HG03097 (cell line): ENCODE measurements at regions not wholly inside any gene's neighbourhood (a gene's known extent, or its start where the extent isn't known, plus 50 kb on each side); places are given as distances from the start of the nearest gene placed in this dataset.
"Not testable (repeated sequence)": the region's sequence is repeated elsewhere in the genome, so short reads cannot be mapped to it uniquely, and the experiment has no call there.

Source experiments
- ATAC-seq: cut with Tn5 transposase; IDR thresholded peaks from one replicate; pipeline ENCODE4 v1.9.1; 2021; ENCODE audit not compliant: unreplicated experiment, low FRiP score

DNA sequence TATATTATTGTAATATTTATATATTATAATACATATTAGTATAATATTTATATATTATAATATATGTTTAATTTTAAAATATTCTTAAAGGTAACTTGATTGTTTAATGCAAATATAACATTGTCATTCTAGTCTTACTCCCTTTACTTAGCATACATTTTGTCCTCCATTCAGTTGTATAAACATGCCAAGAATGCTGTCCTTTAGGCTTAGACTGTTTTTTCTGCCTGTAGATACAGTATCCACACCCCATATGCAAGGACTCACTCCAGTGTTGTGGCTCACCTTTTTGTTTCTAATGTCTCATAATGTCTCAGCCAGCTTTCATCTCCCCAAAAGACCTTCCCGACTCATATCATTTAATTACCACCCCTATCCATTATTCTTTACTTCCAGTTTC, 2110.0 kb downstream of the PCDH7 start:
- no peak for ATAC-seq

DNA sequence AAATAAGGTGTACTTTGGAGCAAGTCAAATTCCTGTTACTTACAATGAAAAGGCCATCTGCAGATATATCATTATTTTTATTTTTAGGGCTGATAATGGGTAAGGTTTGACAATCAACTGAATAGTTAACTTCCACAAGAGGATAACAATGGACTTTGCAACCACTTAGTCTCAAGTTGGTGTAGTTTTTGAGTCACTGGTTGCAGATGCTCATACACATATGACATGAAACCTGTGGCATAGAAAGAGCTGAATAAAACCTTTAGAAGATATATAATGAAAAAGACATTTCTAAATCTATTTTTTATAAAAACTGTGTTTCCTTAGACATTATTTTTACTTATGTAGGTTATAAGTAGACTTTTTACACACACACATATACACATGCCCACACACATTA, 2110.9 kb downstream of the PCDH7 start:
- no peak for ATAC-seq

DNA sequence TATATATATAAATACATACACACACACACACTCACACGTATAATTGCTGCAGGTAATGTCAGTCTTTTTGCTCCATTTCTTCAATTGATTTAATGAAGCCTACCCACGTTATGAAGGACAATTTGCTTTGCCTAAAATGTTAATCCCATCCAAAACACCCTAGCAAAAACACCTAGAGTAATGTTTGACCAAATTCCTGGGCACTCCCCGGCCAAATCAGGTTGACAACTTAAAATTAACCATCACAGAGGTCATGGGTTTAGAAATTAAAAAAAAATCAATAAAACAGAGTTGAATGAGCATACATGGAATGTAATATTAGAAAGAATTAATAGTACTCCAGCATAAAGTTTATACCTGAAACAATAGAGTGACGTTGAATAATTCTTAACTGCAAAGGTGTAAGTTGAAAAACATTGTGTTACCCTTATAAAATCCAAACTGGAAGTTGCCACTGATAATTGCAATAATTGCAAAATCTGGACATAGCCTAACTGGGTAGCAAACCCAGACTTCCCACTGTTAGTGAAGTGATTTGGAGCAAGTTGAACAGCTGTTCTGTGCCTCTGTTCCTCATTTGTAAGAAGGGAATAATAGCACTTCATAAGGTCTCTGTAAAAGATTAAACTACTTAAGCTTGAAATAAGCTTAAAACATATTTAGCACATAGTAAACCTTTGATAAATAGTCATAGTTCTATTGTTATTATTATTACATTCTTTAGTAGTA, 2120.5 kb downstream of the PCDH7 start:
- ATAC-seq, result no peak

DNA sequence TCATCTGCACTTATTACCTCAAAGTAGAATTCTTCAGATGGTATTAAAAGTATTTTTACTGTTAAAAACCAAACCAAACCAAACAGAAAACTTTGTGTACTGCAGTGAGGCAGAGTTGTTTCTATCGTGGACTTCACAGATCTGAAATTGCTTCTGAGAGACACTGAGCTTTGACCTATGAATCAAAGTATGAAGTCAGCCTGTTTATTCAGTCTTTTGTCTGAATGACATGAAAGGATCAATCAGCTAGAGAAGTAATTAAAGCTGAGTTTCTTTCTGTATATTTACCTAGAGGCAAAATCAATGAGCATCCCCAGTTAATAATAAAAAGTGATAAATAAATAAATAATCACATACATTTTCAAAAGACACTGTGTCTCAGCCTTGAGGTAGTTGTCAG, 2121.0 kb downstream of the PCDH7 start:
- ATAC-seq, result no peak

DNA sequence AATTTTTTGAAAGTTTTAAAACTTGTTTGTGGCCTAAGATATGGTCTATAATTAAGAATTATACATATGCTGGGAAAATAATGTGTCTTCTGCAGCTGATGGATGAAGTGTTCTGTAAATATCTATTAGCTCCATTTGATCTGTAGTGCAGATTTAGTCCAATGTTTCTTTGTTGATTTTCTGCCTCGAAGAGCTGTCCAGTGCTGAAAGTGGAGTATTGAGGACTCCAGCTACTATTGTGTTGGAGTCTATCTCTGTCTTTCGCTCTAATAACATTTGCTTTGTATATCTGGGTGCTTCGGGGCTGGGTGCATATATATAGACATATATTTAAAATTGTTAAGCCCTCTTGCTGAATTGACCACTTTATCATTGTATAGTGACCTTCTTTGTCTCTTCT, 2127.3 kb downstream of the PCDH7 start:
- ATAC-seq, result no peak

DNA sequence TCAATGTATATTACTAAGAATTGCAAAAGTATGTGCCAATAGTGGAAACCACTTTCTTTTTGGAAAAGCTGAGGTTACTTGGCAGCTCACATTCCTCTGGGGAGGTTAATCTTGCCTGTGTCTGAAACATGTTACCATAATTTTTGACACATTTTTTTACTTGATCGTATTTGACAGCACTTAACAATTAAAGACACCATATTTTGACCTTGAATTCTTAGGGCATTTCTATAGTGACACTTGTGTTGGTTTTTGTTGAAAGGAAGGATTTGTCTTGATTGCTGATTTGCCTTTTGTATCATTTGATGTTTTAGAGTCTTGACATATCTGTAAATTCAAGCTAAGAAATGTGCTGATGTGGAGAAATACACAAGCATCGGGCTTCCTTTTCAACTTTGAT, 2135.5 kb downstream of the PCDH7 start:
- no peak for ATAC-seq

DNA sequence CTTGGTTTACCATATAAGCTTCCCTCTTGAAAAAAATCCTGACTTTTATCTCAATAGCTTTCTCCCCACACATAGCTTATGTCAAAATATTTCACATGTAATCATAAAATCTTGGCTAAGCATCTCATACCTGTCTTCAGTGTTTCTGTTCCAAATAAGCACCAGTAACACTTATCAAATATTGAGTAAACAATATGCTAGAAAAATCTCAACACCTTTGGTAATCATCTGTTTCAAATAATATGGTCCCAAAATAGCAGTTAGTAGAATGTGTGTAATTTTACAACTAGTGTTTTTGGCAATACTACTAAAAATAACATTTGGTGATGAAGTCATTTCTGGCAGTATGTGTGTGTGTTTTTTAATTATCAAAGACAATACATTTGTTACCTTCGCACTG, 2138.2 kb downstream of the PCDH7 start:
- ATAC-seq, result no peak

DNA sequence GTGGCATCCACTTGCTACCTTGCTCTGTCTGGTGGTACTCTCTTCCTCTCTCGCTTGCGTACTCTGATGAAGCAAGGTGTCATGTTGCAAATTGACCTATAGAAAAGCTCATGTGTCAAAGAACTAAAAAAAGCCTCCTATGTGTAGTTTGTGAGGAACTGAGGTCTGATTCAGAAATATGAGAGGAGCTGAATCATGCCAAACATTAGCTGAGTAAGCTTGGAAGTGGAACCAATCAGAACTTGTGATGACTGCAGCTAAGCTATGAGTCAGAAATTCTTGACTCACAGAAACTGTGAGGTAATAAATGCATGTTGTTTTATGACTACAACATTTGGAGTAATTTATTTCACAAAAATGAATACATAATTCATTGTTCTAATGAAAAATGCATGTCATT, 2138.8 kb downstream of the PCDH7 start:
- no peak for ATAC-seq

DNA sequence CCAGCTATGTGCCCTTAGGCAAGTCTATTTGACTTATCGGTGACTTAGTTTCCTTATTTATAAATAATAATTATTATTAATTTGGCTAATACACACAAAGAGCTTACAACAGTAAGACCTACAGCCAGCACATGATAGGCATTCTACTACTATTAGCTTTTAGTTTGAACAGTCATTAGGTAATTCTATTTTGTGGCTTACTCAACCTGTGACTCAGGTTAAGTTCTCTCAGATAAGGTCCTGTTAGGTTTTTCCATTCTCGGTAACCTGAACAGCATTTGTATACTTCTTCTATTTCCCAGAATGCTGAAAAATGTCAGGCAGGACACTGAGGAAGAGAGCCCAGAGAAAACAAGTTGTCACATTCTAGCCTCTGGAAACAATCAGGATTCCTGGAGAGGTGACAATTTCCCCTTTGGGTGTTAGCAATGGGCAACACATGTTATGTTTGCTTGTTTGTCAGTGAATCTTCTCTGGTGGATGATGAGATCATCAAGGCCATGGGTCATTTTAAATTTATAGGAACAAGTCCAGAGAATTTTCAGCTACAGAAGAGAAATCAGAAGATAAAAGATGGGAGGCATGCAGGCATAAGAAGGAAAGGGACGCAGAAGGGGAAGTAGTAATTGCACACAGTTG, 2144.7 kb downstream of the PCDH7 start:
- no peak for ATAC-seq

DNA sequence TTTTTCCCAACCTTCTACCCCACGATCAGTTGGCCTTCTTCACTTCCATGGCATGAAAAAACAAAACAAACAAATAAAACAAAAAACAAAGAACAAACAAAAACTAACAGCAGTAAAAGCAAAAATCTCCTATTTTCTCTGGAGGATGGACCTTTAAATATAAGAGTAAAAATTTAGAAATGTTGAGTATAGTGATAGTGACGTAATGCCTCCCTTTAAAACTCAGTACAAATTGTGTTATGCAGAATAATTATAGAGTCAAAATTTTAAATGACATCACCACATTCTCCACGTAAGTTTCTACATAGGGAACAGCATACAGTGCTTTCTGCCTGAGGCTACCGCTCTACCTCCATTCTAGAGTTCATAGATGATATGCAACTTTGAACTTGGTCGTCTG, 2156.4 kb downstream of the PCDH7 start:
- ATAC-seq, result no peak

DNA sequence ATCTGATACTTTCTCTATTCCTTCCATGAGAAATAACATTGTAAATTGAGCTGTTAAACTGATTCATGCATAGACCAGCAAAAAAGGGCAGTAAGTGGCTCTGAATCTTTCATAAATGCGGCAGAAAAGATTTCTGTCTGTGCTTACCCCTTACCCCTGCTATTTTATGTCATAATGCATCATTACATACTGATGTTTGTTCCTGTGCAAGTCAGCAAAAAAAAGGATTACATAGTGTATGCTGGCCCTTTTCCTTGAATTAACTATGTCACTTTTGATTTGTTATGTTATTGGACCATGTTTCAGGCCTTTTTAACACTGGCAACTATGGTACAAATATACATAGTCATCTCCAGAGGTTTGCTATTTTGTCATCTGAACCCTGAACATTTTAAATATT, 2159.7 kb downstream of the PCDH7 start:
- no peak for ATAC-seq

DNA sequence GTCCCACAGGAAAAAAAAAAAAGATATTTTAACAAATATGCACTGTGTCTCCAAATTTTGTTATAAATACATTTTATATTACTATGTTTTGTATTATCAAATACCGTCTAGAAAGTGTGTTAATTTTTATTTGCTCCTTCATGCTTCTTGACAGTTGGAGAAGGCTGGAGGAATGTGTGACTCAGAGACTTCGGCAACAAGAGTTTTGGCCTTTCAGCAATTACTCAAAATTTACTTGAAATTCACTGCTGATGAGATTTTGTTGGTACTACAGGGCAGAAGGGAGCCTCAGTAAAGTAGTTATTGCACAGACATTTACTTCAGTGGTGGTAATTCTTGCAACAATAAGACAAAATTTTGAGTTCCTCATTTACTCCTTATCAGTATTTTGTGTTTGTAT, 2164.0 kb downstream of the PCDH7 start:
- ATAC-seq, result no peak

DNA sequence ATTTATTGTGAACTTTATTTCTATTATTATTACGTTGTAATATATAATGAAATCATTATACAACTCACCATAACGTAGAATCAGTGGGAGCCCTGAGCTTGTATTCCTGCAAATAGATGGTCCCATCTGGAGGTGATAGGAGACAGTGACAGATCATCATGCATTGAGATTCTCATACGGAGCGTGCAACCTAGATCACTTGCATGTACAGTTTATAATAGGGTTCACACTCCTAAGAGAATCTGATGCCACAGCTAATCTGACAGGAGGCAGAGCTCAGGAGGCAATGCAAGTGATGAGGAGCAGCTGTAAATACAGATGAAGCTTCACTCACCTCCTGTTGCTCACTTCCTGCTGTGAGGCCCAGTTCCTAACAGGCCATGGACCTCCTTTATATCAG, 2170.2 kb downstream of the PCDH7 start:
- ATAC-seq, result no peak

DNA sequence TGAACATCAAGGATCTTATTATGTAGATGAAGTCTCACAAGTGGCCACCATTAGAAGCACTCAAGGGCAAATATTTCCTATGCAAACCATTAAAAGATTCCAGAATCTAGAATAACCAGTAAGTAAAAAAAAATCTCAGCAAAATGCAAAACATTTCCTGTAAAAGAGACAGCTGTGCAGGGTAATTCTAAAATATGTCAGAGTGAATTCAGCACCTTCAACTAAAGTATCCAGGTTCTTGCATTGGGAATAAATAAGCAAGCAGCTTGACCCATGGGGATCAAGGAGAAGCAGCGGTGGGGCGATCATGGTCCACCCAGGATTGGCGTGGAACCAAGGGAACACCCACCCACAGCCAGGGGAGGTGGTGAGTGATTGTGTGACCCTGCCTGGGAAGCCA, 2188.9 kb downstream of the PCDH7 start:
- no peak for ATAC-seq

DNA sequence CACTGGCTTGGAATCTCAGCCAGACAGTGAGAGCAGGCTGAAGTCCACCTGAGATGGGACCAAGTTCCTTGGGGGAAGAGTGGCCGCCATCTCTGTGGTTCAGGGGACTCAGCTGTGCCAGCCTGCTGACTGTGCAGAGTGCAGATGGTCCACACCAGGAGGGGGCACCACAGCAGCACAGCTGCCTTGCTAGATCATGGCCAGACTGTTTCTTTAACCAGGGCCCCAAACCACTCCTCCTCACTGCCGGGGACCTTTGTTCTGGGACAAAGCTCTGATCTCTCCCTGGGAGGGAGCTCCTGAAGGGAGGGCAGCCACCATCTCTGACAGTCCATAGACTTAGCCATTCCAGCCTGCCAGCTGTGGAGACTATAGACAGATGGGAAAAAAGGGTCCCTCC, 2189.6 kb downstream of the PCDH7 start:
- no peak for ATAC-seq

DNA sequence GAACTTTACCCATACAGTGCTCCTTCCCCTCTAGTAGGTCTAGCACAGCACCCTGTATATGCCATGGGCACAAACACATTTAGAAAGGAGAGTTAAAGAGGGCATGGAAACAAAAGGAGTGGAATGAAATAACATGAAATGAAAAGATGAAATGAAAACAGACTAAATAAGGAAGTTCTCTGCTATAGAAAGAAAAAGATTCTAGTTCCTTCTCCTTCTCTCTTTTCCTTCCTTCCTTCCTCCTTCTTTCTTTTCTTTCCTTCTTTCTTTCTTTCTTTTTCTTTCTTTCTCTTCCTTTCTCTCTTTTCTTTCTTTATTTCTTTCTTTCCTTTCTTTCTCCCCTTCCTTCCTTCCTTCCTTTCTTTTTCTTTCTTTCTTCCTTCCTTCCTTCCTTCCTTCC, 2197.4 kb downstream of the PCDH7 start:
- ATAC-seq, result no peak

DNA sequence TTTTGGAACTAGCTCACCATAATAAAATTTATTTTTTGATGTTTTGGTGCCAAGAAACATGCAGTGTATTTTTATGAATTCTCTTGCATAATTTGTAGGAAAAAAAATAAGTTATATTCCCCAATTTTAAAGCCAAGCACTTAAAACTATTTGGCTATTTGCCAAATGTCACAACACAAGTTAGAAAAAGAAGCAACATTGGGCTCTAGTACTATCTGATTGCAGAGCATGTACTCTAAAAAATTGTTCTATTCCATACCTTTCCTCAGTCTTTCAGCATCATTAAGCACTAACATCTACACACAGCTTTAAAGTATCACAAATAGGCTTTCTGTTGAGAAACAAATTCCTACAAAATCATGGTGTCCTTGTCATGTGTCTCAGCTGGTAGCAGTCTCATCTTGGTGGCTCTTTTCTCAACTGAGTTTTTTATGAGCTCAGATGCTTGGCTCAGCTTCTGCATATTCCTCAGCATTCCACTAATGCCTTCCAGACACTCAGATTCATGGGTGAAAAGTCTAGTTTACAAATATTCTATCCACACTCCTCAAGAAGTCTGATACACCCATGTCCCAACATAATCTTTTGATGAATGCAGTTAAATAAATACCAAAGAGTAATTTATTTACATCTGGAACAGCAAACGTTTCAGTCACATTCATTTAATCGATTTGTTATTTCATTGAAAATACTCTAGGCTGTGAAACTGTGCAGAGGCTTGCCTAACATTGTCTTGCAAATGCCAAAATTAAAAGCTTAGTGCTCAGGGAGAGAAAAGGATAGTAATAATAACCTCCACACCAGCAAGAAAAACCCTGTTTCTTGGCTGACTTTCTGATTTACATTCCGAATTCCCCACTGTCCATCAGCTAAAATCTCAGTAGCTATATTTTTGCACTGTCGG, 2209.9 kb downstream of the PCDH7 start:
- ATAC-seq, result no peak

DNA sequence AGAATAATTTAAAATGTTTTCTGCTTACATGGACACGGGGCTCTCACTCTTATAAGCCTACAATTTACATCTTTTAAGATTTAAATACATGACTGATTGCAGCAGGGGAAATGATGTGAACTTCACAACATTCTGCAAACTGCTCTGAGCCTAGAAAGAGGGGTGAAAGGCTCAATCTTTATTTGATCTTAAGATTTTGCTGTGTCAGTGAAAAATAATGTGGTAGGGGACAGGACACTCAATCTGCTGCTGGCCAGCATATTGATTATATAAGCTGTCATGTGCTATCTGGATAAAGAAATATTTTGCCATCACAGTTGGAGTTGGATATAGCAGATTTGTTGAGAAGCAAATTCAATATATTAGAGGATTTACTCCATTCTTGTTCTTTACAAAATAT, 2210.5 kb downstream of the PCDH7 start:
- no peak for ATAC-seq

DNA sequence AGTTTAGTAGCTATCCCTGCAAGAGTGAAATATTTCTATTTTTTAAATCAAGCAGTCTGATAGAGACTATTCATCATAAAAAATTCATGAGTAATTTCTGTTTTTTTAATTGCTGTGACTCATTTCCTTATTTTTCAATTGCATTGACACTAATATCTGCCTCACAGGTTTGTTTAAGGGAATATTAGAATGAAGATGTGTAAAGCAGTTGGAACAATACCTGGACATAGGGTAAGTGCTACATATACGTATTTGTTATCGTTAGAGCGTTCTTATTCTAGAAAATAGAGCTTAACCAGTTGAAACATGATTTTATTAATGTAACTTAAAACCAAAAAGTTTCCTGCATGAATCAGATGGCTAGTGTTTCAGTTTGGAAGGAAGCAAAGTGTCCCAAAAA, 2211.3 kb downstream of the PCDH7 start:
- ATAC-seq, result no peak

DNA sequence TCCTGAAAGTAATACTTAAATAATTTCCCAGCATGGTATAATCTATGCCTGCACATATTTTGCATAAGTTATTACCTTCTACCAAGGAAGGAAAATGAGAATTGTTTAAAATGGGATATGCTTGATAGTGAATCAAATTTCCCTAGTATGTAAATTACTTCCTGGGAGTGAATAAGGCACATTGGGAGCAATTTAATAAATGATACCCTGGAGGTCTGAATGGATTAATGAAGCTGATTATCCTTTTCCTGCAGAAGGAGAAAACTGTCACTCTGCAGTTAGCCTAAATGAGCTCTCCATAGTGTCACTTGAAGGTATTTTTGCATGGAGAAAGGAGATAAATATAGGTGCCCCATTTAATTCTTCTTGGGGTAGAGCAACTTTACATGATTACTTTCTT, 2212.0 kb downstream of the PCDH7 start:
- no peak for ATAC-seq

DNA sequence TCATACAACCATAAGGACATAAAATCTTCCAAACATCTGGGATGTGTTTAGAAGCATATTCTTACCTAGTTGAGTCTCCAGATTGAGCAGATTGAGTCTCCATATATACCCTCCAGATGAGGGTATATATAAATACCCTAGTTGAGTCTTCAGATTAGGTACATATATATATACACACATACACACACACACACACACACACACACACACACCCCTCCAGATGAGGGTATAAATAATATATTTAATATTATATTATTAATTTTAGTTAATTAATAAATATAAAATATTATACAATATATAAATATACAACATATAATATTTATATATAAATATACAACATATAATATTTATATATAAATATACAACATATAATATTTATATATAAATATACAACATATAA, 2219.1 kb downstream of the PCDH7 start:
- ATAC-seq, result not testable (repeated sequence)

DNA sequence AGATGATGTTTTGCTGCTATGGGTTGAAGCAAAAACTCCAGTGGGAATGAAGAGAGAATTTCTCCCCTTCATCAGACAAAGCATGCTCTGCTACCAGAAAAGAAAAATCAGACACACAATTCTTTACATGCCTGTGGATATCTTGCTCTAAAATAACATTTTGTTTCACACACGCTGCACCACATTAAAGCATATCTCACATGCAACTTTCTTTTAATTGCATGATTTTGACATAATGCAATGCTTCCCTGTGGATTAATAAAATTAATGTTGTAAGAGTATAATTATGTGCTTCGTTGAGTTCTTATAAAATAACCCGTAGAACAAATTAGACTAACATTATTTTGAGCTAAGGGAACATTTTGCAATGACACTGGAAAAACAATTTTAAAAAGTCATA, 2230.7 kb downstream of the PCDH7 start:
- ATAC-seq, result no peak
